Vagina (tissue), 2 donors: ENCODE measurements at regions not wholly inside any gene's neighbourhood (a gene's known extent, or its start where the extent isn't known, plus 50 kb on each side); places are given as distances from the start of the nearest gene placed in this dataset.

ENCODE experiments used
- CTCF ChIP-seq, 3 experiments: fragments of 450-650 bp in 2 of 3; fragments of 200-600 bp in 1 of 3; sonication (generic) in 1 of 3; IDR thresholded peaks; one replicate each; pipeline ENCODE4 v1.5.1; 2017 to 2019; ENCODE audit warnings: antibody characterized with exemption in 3 of 3, mild to moderate bottlenecking in 2 of 3, moderate library complexity in 2 of 3
- POLR2A ChIP-seq, 2 donors: fragments of 450-650 bp; IDR thresholded peaks; one replicate each; pipeline ENCODE4 v1.6.1; 2017; ENCODE audit warnings: antibody characterized with exemption in 2 of 2, mild to moderate bottlenecking in 2 of 2, moderate library complexity in 2 of 2
- POLR2AphosphoS5 ChIP-seq, 2 donors: sonication (generic); formaldehyde crosslinking; IDR thresholded peaks; one replicate each; pipeline ENCODE4 v1.9.0; 2017; ENCODE audit warnings: antibody characterized with exemption in 2 of 2, mild to moderate bottlenecking in 2 of 2, low read depth in 1 of 2; ENCODE audit not compliant: insufficient read depth in 1 of 2

GRCh38 chr9:24118190-24118589 lies 292.1 kb upstream of the ELAVL2 start:
- TF ChIP-seq POLR2A (IDR thresholded peaks at IDR 0.05) (no peak), CTCF (IDR thresholded peaks at IDR 0.05) (no peak), POLR2AphosphoS5 (IDR thresholded peaks at IDR 0.05; ENCODE audit: insufficient read depth in 1 of 2, low read depth in 1 of 2) (no peak)
